OCI-LY1 (cell line): ENCODE measurements at regions not wholly inside any gene's neighbourhood (a gene's known extent, or its start where the extent isn't known, plus 50 kb on each side); places are given as distances from the start of the nearest gene placed in this dataset.

Experiments used
- H2AFZ ChIP-seq: fragments of 200-600 bp; sonication (generic), shearing (Covaris generic); 2 replicates; pipeline ENCODE4 v1.6.0; 2014; ENCODE audit warnings: antibody characterized with exemption, mild to moderate bottlenecking, low read length
- H3F3A ChIP-seq: fragments of 200-600 bp; sonication (generic), shearing (Covaris generic); 2 replicates; pipeline ENCODE4 v1.6.0; 2014; ENCODE audit warnings: mild to moderate bottlenecking, antibody characterized with exemption, low read length, moderate library complexity; ENCODE audit not compliant: insufficient read depth
- H3K27ac ChIP-seq: fragments of 200-600 bp; sonication (generic); 2 replicates; pipeline ENCODE4 v1.5.1; 2014; ENCODE audit warnings: low read length, mixed run types, mild to moderate bottlenecking, low read depth; ENCODE audit not compliant: poor library complexity, severe bottlenecking
- H3K27me3 ChIP-seq: fragments of 200-600 bp; sonication (generic); 2 replicates; pipeline ENCODE4 v1.6.0; 2014; ENCODE audit warnings: antibody characterized with exemption, mild to moderate bottlenecking, low read length, moderate library complexity; ENCODE audit not compliant: insufficient read depth
- H3K36me3 ChIP-seq: fragments of 200-600 bp; sonication (generic); 2 replicates; pipeline ENCODE4 v1.6.1; 2014; ENCODE audit warnings: mild to moderate bottlenecking, antibody characterized with exemption, low read length, moderate library complexity, mixed read lengths; ENCODE audit not compliant: insufficient read depth
- H3K4me1 ChIP-seq: fragments of 200-600 bp; sonication (generic); 2 replicates; pipeline ENCODE4 v1.5.1; 2014; ENCODE audit warnings: mild to moderate bottlenecking, low read length, moderate library complexity; ENCODE audit not compliant: insufficient read depth, severe bottlenecking
- H3K4me2 ChIP-seq: fragments of 200-600 bp; sonication (generic), shearing (Covaris generic); 2 replicates; pipeline ENCODE4 v1.6.1; 2014; ENCODE audit warnings: low read length
- H3K4me3 ChIP-seq: fragments of 200-600 bp; sonication (generic); 2 replicates; pipeline ENCODE4 v1.5.1; 2014; ENCODE audit warnings: low read length, low read depth, mild to moderate bottlenecking, mixed read lengths; ENCODE audit not compliant: poor library complexity, severe bottlenecking
- H3K79me2 ChIP-seq: fragments of 200-600 bp; shearing (Covaris generic); 2 replicates; pipeline ENCODE4 v1.6.1; 2016; ENCODE audit warnings: mixed run types, low read length, mixed read lengths; ENCODE audit not compliant: insufficient read depth
- H3K9ac ChIP-seq: fragments of 200-600 bp; sonication (generic), shearing (Covaris generic); 2 replicates; pipeline ENCODE4 v1.6.1; 2014; ENCODE audit warnings: mild to moderate bottlenecking, low read length, mixed read lengths
- H3K9me2 ChIP-seq: fragments of 200-600 bp; sonication (generic), shearing (Covaris generic); 2 replicates; pipeline ENCODE4 v1.6.1; 2014; ENCODE audit warnings: low read depth, mild to moderate bottlenecking, low read length, mixed read lengths
- H3K9me3 ChIP-seq: fragments of 200-600 bp; shearing (Covaris generic); 2 replicates; pipeline ENCODE4 v1.6.1; 2014; ENCODE audit warnings: low read length, mixed read lengths
- H4K20me1 ChIP-seq: fragments of 200-600 bp; sonication (generic), shearing (Covaris generic); 2 replicates; pipeline ENCODE4 v1.6.0; 2016; ENCODE audit warnings: mild to moderate bottlenecking, low read length; ENCODE audit not compliant: insufficient read depth
- EZH2 ChIP-seq: fragments of 200-600 bp; sonication (generic), shearing (Covaris generic); IDR thresholded peaks from 2 replicates; pipeline ENCODE4 v1.8.0; 2017; ENCODE audit warnings: borderline replicate concordance, mixed run types, mild to moderate bottlenecking, antibody characterized with exemption, low read length, moderate library complexity, mixed read lengths
- TF ChIP-seq, protein P1 (sequence below): fragments of 200-600 bp; sonication (generic), shearing (Covaris generic); IDR thresholded peaks from 2 replicates; pipeline ENCODE4 v1.5.1; 2017; ENCODE audit warnings: mild to moderate bottlenecking, antibody characterized with exemption, low read length, moderate library complexity, mixed read lengths

DNA sequence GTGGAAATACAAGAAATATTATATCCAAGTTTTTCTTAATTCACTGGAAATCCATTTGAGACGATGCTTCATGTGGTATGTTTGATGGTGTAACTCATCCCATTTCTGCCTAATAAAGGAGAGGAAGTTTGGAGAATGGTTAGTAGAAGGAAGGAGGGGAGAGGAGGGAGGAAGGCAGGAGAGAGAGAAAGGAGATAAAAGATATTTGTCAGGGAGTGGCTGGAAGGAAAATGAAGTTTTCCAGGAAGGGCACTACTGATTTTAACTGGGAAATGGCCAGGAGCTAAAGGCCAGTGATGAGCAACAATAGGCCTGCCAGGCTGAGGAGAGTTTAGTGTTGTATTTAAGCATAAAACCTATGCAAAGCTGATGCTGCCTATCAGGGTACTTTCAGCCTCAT is 182.0 kb downstream of the STK31 start:
- Histone ChIP-seq H3K36me3 (no peaks in the 10 kb centered on the region), H3K9me2 (no peaks in the 10 kb centered on the region), H2AFZ (no peak overlapping the region), H3K27ac (no peak overlapping the region), H3K9ac (no peak overlapping the region), H3K4me1 (no peaks in the 10 kb centered on the region), H3F3A (no peaks in the 10 kb centered on the region), H3K9me3 (no peaks in the 10 kb centered on the region), H3K79me2 (no peaks in the 10 kb centered on the region), H3K27me3 (no peaks in the 10 kb centered on the region), H3K4me2 (no peak overlapping the region), H4K20me1 (no peaks in the 10 kb centered on the region), H3K4me3 (no peak overlapping the region)
- TF ChIP-seq EZH2, result no peak
- TF ChIP-seq, protein P1, sequence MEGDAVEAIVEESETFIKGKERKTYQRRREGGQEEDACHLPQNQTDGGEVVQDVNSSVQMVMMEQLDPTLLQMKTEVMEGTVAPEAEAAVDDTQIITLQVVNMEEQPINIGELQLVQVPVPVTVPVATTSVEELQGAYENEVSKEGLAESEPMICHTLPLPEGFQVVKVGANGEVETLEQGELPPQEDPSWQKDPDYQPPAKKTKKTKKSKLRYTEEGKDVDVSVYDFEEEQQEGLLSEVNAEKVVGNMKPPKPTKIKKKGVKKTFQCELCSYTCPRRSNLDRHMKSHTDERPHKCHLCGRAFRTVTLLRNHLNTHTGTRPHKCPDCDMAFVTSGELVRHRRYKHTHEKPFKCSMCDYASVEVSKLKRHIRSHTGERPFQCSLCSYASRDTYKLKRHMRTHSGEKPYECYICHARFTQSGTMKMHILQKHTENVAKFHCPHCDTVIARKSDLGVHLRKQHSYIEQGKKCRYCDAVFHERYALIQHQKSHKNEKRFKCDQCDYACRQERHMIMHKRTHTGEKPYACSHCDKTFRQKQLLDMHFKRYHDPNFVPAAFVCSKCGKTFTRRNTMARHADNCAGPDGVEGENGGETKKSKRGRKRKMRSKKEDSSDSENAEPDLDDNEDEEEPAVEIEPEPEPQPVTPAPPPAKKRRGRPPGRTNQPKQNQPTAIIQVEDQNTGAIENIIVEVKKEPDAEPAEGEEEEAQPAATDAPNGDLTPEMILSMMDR, result no peak

DNA sequence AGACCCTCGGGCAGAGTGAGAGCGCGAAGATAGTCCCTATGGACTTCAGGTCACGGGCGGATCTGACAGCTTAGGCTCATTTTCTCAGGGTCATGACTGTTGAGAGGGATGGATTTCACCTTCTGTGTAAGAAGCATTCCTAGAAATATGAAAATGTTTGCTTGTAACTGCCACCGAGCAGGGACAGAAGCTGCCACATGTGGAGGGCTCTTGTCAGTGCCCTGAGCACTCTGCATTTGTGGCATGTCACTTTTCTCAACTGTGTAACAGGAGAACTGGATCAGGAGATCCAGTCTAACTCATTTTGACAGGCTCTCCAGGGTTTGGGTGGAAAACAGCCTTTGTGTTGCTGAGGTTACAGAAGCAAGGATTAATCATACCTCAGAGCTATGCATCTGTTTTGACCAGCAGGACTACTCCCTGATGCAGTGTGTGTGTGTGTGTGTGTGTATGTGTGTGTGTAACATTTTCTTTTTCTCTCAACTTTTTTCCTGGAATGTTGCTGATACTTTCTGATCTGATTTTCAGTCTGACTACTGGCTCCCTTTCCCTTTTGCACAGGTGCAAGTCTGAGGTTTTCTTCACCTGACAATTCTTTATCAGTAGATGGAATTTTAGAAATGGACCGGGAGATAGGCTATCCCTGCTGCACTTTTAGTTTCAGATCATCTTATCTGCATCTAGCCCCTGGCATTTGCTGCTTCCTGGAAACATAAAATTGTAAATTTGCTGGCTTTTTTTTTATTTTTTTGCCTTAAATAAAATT is 183.3 kb downstream of the STK31 start:
- no peak overlapping the region for H2AFZ ChIP-seq
- H3K27ac ChIP-seq, result no peak overlapping the region
- H3K9ac ChIP-seq, result no peak overlapping the region
- H3K9me3 ChIP-seq, result no peaks in the 10 kb centered on the region
- H3F3A ChIP-seq, result no peaks in the 10 kb centered on the region
- no peaks in the 10 kb centered on the region for H3K79me2 ChIP-seq
- TF ChIP-seq, protein P1, result no peak
- TF ChIP-seq EZH2, result no peak
- no peaks in the 10 kb centered on the region for H3K27me3 ChIP-seq
- no peaks in the 10 kb centered on the region for H3K4me1 ChIP-seq
- H3K9me2 ChIP-seq, result no peaks in the 10 kb centered on the region
- no peak overlapping the region for H3K4me2 ChIP-seq
- H3K4me3 ChIP-seq, result no peak overlapping the region
- H3K36me3 ChIP-seq, result no peaks in the 10 kb centered on the region
- H4K20me1 ChIP-seq, result no peaks in the 10 kb centered on the region

DNA sequence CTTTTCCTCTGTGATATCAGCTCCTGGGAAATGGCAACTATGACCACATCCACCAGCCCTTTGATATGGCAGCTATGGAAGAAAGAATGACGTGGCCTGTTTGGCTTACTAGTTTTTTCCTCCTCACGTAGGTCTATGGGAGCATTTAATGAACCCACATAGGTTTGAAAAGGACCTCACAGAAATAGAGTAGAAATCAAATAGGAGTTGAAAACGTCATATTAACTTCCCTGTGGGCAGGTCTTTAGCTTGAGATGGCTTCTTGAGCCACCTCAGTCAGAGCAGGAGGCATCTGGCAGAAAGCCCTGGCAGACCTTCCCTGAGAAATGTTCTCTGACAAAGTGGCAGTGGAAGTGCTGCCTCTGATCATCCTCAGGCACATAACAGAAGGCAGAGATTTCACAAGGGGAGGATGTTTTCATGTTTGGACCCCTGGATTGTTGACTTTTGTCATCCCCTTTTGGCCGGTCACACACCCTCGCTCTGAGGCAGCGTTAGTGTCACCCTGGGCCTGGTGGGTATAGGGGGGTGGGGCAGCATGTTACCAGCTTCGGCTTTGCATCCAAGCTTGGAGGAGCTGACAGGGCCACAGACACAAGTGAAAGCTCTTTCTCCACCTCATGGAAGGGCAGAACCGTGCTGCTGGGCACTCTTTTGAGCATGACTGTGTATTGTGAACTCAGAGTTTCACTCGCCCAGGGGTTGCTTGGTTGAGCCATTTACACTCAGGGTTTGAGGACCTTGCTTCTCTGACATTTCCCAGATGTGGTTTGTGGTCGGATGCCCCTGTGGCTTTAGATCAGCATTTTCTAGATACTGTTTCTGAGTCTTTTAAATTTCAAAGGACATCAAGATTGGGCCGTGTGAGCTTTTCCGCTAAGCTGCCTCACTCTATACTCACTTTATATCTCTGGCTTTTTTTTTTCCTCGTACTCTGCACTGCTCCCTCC is 184.2 kb downstream of the STK31 start:
- H3K27me3 ChIP-seq, result no peaks in the 10 kb centered on the region
- H3K4me2 ChIP-seq, result no peak overlapping the region
- H3K27ac ChIP-seq, result no peak overlapping the region
- no peaks in the 10 kb centered on the region for H3K36me3 ChIP-seq
- H4K20me1 ChIP-seq, result no peaks in the 10 kb centered on the region
- no peak overlapping the region for H3K9ac ChIP-seq
- TF ChIP-seq, protein P1, result no peak
- no peak for TF ChIP-seq EZH2
- no peaks in the 10 kb centered on the region for H3F3A ChIP-seq
- no peaks in the 10 kb centered on the region for H3K9me2 ChIP-seq
- no peaks in the 10 kb centered on the region for H3K4me1 ChIP-seq
- H3K79me2 ChIP-seq, result no peaks in the 10 kb centered on the region
- no peak overlapping the region for H2AFZ ChIP-seq
- H3K9me3 ChIP-seq, result no peaks in the 10 kb centered on the region
- no peak overlapping the region for H3K4me3 ChIP-seq
